Cardiac septum (tissue), 1 donor: ENCODE measurements at regions not wholly inside any gene's neighbourhood (a gene's known extent, or its start where the extent isn't known, plus 50 kb on each side); places are given as distances from the start of the nearest gene placed in this dataset.
"Not testable (repeated sequence)": the region's sequence is repeated elsewhere in the genome, so short reads cannot be mapped to it uniquely, and the experiment has no call there.

Experiments
- DNase-seq: peaks from one replicate; pipeline ENCODE4 v3.0.0-alpha.2; 2020; ENCODE audit warnings: low spot score
- intact Hi-C: fragments of 100-400 bp; cut with DNase I; formaldehyde crosslinking; loops from one replicate; pipeline ENCODE4 v1.14.0; 2022
- donor health status: DM: no; HTN: no; CAD: no.

DNA sequence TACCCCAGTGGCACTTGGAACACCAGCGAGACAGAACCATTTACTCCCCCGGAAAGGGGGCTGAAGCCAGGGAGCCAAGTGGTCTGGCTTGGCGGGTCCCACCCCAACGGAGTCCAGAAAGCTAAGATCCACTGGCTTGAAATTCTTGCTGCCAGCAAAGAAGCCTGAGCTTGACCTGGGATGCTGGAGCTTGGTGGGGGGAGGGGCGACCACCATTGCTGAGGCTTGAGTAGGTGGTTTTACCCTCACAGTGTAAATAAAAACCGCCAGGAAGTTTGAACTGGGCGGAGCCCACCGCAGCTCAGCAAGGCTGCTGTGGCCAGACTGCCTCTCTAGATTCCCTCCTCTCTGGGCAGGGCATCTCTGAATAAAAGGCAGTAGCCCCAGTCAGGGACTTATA lies 62.8 kb downstream of the RPS24 start:
- DNase-seq, intact Hi-C loops: not testable (repeated sequence)

- DNase-seq, intact Hi-C loops: not testable (repeated sequence)
Measured at GRCh38 chr10:78102593-78102992, 68.9 kb downstream of the RPS24 start.

GRCh38 chr10:78109210-78109609 lies 75.5 kb downstream of the RPS24 start:
- intact Hi-C loops: no loop called here
- no peak for DNase-seq

DNA sequence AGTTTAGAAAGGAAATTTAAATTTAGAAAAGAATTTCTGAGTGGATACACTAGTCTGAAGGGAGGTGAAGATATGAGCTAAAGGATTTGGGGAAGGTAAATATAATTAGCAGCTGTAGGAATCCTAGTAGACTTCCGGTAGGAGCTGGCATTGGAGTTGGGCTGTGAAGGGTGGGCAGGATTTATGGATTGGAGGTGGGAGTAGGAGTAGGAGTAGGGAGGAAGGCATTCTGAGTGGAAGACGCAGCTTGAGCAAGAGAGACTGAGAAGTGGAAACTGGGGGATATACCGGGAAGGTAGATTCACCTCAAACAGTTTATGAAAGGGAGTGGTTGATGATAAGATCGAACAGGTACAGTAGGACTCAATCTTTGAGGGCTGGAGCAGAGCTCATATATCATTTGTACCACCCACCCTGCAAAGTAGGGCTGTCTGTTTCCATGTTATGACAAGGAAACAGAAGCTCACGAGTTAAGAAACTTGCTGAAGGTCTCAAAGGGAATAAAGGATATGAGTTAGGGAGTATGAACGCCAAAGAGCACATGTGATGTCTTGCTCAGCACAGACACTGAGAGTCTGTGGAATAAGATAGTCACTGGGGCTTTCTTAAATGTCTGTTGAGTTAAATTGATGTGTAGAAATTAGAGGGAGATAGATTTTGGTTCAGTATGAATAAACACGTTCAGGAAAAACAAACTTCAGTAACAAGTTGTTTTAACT lies 81.6 kb downstream of the RPS24 start:
- intact Hi-C loops: no loop called here
- DNase-seq: no peak

GRCh38 chr10:78116361-78116760 lies 82.7 kb downstream of the RPS24 start:
- intact Hi-C loops: no loop called here
- DNase-seq: no peak

- intact Hi-C loops: no loop called here
- DNase-seq: no peak
Measured at GRCh38 chr10:78118591-78118990, 84.9 kb downstream of the RPS24 start.

GRCh38 chr10:78121801-78122200 lies 88.1 kb downstream of the RPS24 start:
- intact Hi-C loops: no loop called here
- DNase-seq: no peak

GRCh38 chr10:78124167-78124566 lies 90.5 kb downstream of the RPS24 start:
- intact Hi-C loops: no loop called here
- no peak for DNase-seq

- intact Hi-C loops: no loop called here
- DNase-seq: no peak
Measured at GRCh38 chr10:78129211-78129610, 95.5 kb downstream of the RPS24 start.

GRCh38 chr10:78130966-78131710 lies 97.5 kb downstream of the RPS24 start:
- intact Hi-C loops: no loop called here
- no peak for DNase-seq

DNA sequence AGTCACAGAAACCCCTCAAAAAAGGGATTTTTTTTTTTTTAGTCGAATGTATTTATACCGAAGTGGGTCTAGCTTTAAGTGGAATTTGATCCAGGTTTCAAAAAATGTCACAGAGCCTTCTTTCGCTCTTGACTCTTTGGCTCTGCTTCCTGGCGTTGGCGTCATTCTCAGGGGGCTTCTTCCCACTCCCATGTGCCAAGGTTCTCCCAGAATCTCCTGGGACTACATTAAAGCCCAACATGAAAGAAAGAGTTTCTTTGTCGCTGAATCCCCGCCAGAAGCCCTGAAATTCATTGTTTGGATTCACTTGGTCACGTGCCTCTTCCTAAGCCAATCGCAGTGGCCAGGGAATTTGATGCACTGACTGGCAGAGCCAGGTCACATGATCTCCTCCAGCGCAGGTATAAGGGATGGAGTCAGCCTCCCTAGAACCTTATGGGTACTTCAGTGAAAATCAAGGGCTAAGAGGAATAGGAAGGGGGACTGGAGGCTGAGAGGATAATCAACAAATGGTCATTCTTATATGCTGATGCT lies 101.2 kb downstream of the RPS24 start:
- intact Hi-C loops: no loop called here
- no peak for DNase-seq

DNA sequence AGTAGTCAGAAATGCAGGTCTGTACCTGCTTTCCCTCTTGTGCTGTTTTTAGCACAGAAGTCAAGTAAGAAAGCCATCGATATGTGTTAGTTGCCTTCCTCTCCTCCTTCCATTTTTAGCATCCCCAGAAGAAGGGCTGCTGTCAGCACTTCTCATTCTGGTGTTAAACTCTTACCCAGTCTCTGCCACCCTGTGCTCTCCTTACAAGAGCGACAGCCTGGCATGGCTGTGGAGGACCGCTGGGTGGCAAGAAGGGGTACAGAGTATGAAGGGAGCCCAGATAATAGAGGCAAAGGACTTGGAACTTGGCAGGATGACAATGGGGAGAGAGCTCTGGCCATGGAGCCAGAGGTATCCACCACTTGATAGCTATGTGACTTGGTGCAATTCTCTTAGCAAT lies 103.5 kb downstream of the RPS24 start:
- no peak for DNase-seq
- intact Hi-C loops: no loop called here

GRCh38 chr10:78139341-78139740 lies 105.7 kb downstream of the RPS24 start:
- no peak for DNase-seq
- intact Hi-C loops: no loop called here

DNA sequence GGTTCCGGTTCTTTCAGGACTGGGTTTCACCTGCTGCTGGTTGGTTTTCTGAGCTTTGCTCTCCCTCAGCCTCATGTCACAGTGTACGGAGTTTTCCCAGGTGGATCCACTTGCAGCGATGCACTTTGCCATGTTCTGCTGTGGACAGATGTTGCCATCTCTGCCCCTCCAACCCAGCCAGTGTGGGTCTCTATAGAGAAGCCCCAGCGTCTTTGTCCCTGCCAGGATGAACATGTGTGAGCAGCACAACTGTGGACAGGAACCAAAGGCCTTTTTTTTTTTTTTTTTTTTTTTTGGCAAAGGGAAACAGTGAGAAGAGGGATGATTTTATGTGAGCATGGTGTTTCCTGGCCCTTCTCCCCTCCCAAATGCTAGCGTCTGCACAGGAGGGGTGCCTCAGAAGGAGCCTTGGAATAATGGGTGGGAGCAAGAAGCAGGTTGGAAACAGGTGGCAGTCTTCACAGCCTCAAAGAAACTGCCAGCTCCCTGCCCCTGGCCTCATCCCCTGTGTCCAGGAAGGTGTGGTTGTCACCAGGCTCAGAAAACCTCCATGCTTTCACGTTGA lies 106.5 kb downstream of the RPS24 start:
- DNase-seq: no peak
- intact Hi-C loops: no loop called here

DNA sequence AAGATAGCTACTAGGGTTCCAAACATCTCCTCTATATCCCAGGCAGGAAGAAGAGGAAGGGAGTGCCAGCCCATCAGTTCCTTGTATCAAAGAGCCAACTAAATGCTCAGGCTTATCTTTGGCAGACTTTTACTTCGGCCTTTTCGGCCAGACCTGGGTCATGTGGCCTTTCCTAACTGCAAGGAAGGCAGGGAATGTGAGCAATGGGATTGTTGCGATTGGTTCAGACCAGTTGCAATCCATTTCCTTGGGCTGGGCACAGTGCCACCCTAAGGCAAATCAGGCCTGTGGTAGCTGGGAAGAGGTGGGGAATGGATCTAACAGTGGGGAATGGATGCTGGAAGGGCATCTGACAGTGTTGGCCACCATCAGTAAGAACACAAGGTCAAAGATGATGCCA lies 109.9 kb downstream of the RPS24 start:
- intact Hi-C loops: no loop called here
- DNase-seq: no peak

DNA sequence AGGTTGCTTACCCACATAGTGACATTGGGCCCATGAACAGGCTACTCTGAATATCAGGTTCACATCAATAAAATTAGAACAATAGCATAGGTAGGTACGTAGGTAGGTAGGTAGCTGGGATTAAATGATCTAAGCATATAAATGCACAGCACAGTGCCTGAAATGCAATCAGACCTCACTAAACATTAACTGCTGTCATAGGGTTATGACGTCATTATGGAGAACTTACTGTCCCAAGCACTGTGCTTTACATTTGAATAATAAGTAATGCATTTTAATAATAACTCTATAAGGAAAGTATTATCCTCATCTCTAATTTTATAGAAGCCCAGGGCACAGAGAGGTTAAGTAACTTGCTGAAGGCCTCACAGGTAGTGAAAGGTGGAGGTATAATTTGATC lies 112.5 kb downstream of the RPS24 start:
- intact Hi-C loops: no loop called here
- no peak for DNase-seq

DNA sequence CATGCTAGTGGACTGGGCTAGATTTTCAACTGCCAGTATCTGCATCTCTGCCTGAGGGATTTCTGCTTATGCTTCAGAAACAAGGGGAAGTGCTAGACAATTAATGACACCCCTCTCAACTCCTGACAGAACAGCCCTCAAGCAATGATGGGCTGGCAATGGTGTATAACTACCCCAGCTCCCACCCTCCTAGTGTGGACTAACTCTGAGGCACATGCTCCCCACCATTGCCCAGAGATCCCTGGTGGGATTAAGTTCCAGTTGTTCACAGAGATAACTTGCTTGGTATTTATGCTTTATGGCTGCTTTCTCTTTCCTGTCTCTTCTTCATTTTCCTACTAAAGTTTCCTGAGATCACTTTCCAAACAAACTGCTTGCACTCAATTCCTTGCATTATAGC lies 113.5 kb downstream of the RPS24 start:
- intact Hi-C loops: no loop called here
- no peak for DNase-seq

DNA sequence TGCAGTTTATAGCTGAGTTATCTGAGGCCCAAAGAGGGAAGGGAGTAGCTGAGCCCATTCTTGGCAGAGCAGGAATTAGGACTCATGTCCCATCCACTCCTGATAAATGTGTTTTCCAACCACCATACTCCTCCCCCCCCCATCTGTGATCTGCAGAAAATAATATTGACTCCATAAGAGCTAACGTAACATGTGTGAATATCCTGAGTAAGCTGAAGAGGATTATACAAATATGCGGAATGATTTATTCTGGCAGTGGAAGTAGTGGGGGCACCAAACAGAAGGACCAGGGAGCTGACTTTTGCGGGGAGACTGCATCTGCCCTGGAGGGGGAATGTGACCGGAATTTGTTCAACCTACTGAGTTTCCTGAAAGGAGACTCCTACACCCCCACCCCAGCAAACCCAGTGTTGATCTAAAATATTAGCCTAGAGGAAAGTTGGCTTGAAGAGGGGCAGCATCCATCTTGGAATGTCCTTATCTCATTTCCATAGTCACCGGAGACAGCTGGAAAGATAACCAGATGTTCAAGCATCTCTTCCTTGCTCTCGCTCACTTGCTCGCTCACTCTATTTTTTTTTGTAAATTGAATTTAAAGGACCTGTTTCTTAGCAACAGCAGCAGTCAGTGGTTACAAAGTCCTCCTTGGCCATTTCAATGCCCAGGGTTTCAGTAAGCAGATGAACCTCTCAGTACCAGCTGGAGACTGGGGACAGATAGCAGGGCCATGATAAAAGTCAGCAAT lies 114.7 kb downstream of the RPS24 start:
- no peak for DNase-seq
- intact Hi-C loops: no loop called here

DNA sequence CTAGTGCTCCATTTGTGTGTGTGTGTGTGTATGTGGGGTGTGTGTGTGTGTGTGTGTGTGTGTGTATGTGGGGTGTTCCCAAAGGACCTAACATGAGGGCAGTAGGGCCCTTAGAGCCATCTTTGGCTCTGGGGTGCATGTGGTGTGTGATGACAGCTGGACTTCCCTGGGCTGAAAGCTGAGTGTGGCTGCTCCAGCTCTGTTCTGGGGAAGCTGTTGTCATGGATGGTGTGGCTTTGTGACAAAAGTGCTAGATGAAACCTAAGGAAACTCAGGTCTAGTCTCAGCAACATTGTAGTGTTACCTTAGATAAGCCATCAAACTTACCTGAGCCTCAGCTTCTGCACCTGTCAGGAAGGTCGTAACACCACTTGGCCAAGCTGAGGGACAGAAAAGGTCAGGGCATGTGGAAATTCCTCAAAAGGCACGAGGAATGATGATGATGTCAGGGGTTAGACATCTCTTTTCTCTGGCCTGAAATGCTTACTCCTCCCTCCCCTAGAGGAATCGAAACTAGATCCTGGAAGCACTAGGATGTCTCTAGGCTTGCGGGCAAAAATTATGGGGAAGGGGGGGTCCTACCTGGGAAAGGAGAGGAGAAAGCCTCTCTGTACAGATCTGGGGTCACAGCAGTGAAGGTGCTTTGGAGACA lies 115.4 kb downstream of the RPS24 start:
- DNase-seq: no peak
- intact Hi-C loops: no loop called here

DNA sequence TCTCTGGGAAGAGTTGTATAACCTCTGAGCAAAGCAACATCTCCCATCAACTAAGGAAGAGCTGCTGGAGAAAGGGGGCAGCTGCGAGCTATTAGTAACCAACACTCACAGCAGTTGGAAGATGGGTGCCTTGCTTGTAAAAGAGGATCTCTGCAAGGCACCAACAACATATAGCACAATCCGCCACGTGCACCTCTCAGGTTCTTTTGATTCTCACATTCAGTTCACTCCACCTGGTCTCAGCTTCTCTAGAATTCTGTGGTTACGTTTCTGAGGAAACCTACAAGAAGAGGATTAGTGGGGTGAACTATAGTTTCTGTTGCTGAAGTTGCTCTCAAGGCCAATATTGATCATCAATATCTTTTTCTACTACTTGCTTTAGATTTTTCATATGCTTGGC lies 117.1 kb downstream of the RPS24 start:
- no peak for DNase-seq
- intact Hi-C loops: no loop called here
